ENCODE measurements at regions not wholly inside any gene's neighbourhood (a gene's known extent, or its start where the extent isn't known, plus 50 kb on each side); places are given as distances from the start of the nearest gene placed in this dataset.
A peak's percentile ranks its signal among the peaks of the same experiment; 100 is the strongest.

DNA sequence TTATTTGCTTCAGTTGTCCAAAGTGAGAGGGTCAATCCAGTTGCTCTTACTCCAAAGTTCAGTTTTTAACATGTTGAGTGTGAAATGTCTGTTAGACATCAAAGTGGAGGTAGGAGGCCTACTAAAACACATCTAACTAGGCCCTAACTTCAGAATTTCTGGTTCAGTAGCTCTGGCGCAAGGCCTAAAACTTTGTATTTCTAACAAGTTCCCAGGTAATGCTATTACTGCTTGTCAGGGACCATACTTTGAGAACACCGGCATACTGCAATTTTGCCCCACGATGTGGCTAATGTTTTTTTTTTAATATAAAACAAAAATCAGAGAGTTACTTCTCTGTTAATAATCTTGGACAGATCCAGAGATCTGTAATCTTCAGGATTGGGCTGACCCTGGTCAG lies 72.4 kb upstream of the LRRC55 start:
- H3K4me3 ChIP-seq, result no peak overlapping the region
- ChIA-PET POLR2A (no interaction called here), CTCF (interaction anchor here (0.6 kb wide), 1 partner anchor 190 kb away, joined by 3 read pairs; no protein-coding TSS in a partner anchor)
- H3K4me1 ChIP-seq, result no peaks in the 10 kb centered on the region
- peaks cover 24% of the 10 kb centered on the region; the same call in 2 of the 3 replicates for H3K9me3 ChIP-seq
- no peak overlapping the region for H3K4me2 ChIP-seq
- 84% methylated on average over 3 of the region's 3 CpGs for WGBS (ENCODE audit: missing lambda C conversion rate)
- TF ChIP-seq HEYL (CRISPR knock-in tag; IDR thresholded peaks at IDR 0.05), result no peak
- TF ChIP-seq, protein P1, sequence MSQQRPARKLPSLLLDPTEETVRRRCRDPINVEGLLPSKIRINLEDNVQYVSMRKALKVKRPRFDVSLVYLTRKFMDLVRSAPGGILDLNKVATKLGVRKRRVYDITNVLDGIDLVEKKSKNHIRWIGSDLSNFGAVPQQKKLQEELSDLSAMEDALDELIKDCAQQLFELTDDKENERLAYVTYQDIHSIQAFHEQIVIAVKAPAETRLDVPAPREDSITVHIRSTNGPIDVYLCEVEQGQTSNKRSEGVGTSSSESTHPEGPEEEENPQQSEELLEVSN (IDR thresholded peaks at IDR 0.05; ENCODE audit: borderline replicate concordance, low read depth), result no peak
- TF ChIP-seq JUN (IDR thresholded peaks at IDR 0.05), result no peak
- TF ChIP-seq, protein P2, sequence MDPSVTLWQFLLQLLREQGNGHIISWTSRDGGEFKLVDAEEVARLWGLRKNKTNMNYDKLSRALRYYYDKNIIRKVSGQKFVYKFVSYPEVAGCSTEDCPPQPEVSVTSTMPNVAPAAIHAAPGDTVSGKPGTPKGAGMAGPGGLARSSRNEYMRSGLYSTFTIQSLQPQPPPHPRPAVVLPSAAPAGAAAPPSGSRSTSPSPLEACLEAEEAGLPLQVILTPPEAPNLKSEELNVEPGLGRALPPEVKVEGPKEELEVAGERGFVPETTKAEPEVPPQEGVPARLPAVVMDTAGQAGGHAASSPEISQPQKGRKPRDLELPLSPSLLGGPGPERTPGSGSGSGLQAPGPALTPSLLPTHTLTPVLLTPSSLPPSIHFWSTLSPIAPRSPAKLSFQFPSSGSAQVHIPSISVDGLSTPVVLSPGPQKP (IDR thresholded peaks at IDR 0.05; ENCODE audit: low read depth, low read length), result no peak
- TF ChIP-seq CHD4 (IDR thresholded peaks at IDR 0.05; ENCODE audit: borderline replicate concordance), result no peak
- no peak for TF ChIP-seq NR3C1 (IDR thresholded peaks at IDR 0.05)
- DNase-seq (ENCODE audit: low read depth in 1 of 2, low spot score in 1 of 2) (no peak), FAIRE-seq (no peak), ATAC-seq (no peak)
- no peak overlapping the region for H3K27ac ChIP-seq

DNA sequence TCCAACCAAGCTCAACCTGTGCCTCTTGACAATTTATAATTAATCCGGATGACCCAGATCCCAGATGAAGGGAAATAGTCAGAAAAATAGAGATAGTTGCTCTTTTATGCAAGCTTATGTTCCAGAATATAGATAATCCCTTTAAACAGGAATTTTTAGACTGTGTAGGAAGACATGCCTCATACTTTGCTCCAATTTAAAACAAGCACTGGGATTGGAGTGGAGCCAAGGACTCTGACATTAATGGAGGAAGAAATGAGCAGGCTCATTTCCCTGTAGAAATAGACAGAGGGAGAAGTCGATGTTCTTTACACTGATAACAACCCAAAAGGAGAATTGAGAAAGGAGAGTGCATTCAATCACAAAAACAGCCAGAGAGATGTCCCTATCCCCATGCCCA lies 70.1 kb upstream of the LRRC55 start:
- FAIRE-seq, result no peak
- TF ChIP-seq POLR2AphosphoS2 (conservative IDR thresholded peaks at IDR 0.05; ENCODE audit: low read length) (no peak), FOSB (CRISPR knock-in tag; IDR thresholded peaks at IDR 0.05) (no peak), NFE2L2 (conservative IDR thresholded peaks at IDR 0.05; ENCODE audit: low read length) (no peak), CBX8 (IDR thresholded peaks at IDR 0.05) (no peak), CHD4 (IDR thresholded peaks at IDR 0.05; ENCODE audit: borderline replicate concordance) (no peak), EP300 (IDR thresholded peaks at IDR 0.05) (no peak), MAFK (IDR thresholded peaks at IDR 0.05; ENCODE audit: partially characterized antibody) (no peak), KDM1A (IDR thresholded peaks at IDR 0.05; ENCODE audit: low read depth) (no peak), JUN (IDR thresholded peaks at IDR 0.05) (no peak), TFCP2L1 (CRISPR knock-in tag; IDR thresholded peaks at IDR 0.05) (no peak)
- TF ChIP-seq, protein P3, sequence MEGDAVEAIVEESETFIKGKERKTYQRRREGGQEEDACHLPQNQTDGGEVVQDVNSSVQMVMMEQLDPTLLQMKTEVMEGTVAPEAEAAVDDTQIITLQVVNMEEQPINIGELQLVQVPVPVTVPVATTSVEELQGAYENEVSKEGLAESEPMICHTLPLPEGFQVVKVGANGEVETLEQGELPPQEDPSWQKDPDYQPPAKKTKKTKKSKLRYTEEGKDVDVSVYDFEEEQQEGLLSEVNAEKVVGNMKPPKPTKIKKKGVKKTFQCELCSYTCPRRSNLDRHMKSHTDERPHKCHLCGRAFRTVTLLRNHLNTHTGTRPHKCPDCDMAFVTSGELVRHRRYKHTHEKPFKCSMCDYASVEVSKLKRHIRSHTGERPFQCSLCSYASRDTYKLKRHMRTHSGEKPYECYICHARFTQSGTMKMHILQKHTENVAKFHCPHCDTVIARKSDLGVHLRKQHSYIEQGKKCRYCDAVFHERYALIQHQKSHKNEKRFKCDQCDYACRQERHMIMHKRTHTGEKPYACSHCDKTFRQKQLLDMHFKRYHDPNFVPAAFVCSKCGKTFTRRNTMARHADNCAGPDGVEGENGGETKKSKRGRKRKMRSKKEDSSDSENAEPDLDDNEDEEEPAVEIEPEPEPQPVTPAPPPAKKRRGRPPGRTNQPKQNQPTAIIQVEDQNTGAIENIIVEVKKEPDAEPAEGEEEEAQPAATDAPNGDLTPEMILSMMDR (IDR thresholded peaks at IDR 0.05), result no peak
- ATAC-seq, result no peak
- DNase-seq (ENCODE audit: low read depth in 1 of 2, low spot score in 1 of 2), result no peak
- H3K27ac ChIP-seq, result 0 out of 6 replicates have a peak overlapping the region, but pooled peaks of 1 of the 2 experiments have one; percentile 2
- POLR2A ChIA-PET, result no interaction called here
- peaks cover 21% of the 10 kb centered on the region; the same call in 2 of the 3 replicates for H3K9me3 ChIP-seq
- H3K4me1 ChIP-seq, result no peaks in the 10 kb centered on the region
- CTCF ChIA-PET, result interaction anchor here (1.1 to 2.1 kb wide), 2 partner anchors 9 to 33 kb away, joined by 4 to 5 read pairs; no protein-coding TSS in a partner anchor
- WGBS (ENCODE audit: missing lambda C conversion rate), result 61% methylated on average over 2 of the region's 2 CpGs
- H3K4me2 ChIP-seq, result no peak overlapping the region
- no peak overlapping the region for H3K4me3 ChIP-seq

DNA sequence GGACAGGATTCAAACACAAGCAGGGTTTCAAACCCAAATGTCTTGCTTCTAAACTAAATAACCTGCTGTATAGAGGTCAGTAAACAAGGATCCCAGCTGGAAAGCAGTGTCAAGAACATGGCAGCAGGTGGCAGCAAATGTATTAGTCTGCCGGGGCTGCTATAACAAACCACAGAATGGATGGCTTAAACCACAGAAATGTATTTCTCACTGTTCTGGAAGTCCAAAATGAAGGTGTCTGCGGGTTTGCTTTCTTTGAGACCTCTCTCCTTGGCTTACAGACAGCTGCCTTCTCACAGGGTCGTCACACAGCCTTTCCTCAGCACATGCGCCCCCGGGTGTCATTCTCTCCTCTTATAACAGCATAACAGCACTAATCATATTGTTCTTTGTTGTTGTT lies 65.1 kb upstream of the LRRC55 start:
- no peaks in the 10 kb centered on the region for H3K4me1 ChIP-seq
- H3K27ac ChIP-seq, result peak overlapping the region; percentile 18 to 56; a peak in 4 of 6 replicates
- no peak overlapping the region for H3K4me2 ChIP-seq
- no peak overlapping the region for H3K4me3 ChIP-seq
- 0 out of 3 replicates have a peak, but pooled peaks cover 3% of the 10 kb centered on the region for H3K9me3 ChIP-seq
- TF ChIP-seq, protein P3 (IDR thresholded peaks at IDR 0.05), result peak; percentile 39
- no peak for TF ChIP-seq RARB (CRISPR knock-in tag; IDR thresholded peaks at IDR 0.05)
- TF ChIP-seq, protein P1 (IDR thresholded peaks at IDR 0.05; ENCODE audit: borderline replicate concordance, low read depth), result no peak
- TF ChIP-seq SMC3 (IDR thresholded peaks at IDR 0.05), result peak; percentile 48; the same call in 2 of the 3 replicates
- TF ChIP-seq FOSB (CRISPR knock-in tag; IDR thresholded peaks at IDR 0.05), result no peak
- TF ChIP-seq, protein P4, sequence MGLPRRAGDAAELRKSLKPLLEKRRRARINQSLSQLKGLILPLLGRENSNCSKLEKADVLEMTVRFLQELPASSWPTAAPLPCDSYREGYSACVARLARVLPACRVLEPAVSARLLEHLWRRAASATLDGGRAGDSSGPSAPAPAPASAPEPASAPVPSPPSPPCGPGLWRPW (IDR thresholded peaks at IDR 0.05), result no peak
- TF ChIP-seq FOXS1 (CRISPR knock-in tag; IDR thresholded peaks at IDR 0.05), result no peak
- TF ChIP-seq RAD21 (conservative IDR thresholded peaks at IDR 0.05 in 1 of 2, IDR thresholded peaks at IDR 0.05 in 1 of 2), result peak; percentile 55 to 67
- no peak for TF ChIP-seq BHLHE40 (IDR thresholded peaks at IDR 0.05; ENCODE audit: low read depth, low read length)
- FAIRE-seq (no peak), DNase-seq (ENCODE audit: low read depth in 1 of 2, low spot score in 1 of 2) (peak; percentile 13 to 54), ATAC-seq (peak in 1 of 2 experiments; percentile 78; a peak in 2 of 6 replicates)
- ChIA-PET CTCF (interaction anchor here (1.1 to 3.3 kb wide), 2 partner anchors 8 to 133 kb away, joined by 3 to 18 read pairs; no protein-coding TSS in a partner anchor), POLR2A (no interaction called here)
- 62% methylated on average over 5 of the region's 5 CpGs for WGBS (ENCODE audit: missing lambda C conversion rate)
